Upper lobe of right lung (tissue), 1 donor: ENCODE measurements at regions not wholly inside any gene's neighbourhood (a gene's known extent, or its start where the extent isn't known, plus 50 kb on each side); places are given as distances from the start of the nearest gene placed in this dataset.

Experiments
- ATAC-seq: fragments of 200-7000 bp; cut with Tn5 transposase; one replicate; pipeline ENCODE4 v1.9.1; 2020; ENCODE audit warnings: mild to moderate bottlenecking, moderate library complexity
- DNase-seq: peaks from one replicate; pipeline ENCODE4 v3.0.0-alpha.2; 2020
- H3K27ac ChIP-seq: fragments of 200-600 bp; one replicate; pipeline ENCODE4 v1.8.0; 2022
- H3K27me3 ChIP-seq: fragments of 200-600 bp; one replicate; pipeline ENCODE4 v1.8.0; 2022; ENCODE audit warnings: mild to moderate bottlenecking
- H3K36me3 ChIP-seq: fragments of 200-600 bp; one replicate; pipeline ENCODE4 v1.8.0; 2022
- H3K4me1 ChIP-seq: fragments of 200-600 bp; one replicate; pipeline ENCODE4 v1.8.0; 2022
- H3K4me3 ChIP-seq: fragments of 200-600 bp; one replicate; pipeline ENCODE4 v1.8.0; 2022; ENCODE audit warnings: mild to moderate bottlenecking
- H3K9me3 ChIP-seq: fragments of 200-600 bp; one replicate; pipeline ENCODE4 v1.8.0; 2022
- intact Hi-C: fragments of 100-400 bp; cut with DNase I; formaldehyde crosslinking; loops from one replicate; pipeline ENCODE4 v1.11.0; 2022
- TF ChIP-seq, protein P1 (sequence below): fragments of 200-600 bp; IDR thresholded peaks from one replicate; pipeline ENCODE4 v1.8.0; 2022; ENCODE audit warnings: antibody characterized with exemption
- donor health status: DM: no; HTN: yes; CAD: no; lungs with severe emphysema.

DNA sequence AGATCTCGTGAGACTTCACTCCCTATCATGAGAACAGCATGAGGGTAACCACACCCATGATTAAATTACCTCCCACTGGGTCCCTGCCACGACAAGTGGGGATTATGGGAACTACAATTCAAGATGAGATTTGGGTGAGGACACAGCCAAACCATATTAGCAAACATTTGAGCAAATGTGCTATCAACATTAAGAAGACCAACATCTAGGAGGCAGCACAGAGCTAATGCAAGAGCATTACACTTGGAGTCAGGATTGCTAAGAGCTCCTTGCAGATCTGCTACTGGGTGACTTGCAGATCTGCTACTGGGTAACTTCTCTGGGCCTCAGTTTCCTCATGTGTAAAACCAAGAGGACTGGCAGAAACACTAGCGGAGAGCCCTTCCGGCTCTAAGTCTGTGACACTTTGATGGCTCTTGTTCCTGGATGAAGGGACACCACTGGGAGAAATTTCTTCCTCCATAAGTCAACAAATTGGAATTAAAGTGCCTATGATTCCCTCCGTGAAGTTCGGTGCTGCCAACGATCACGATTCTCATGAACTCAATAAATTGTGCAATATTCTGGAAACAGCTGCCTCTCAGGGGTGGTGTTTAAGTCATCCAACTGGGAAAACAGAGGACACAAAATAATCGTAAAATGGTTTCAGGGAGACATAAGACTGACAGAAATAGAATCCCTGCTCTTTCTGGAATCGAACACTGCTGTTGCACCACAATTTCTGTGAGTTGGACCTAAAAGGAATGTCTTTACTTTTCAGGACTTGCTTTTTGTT lies 115.8 kb upstream of the ITGB1 start:
- Histone ChIP-seq H3K9me3 (no peaks in the 10 kb centered on the region), H3K36me3 (no peaks in the 10 kb centered on the region), H3K27me3 (no peaks in the 10 kb centered on the region), H3K4me1 (no peaks in the 10 kb centered on the region), H3K27ac (no peak overlapping the region), H3K4me3 (no peak overlapping the region)
- TF ChIP-seq, protein P1, sequence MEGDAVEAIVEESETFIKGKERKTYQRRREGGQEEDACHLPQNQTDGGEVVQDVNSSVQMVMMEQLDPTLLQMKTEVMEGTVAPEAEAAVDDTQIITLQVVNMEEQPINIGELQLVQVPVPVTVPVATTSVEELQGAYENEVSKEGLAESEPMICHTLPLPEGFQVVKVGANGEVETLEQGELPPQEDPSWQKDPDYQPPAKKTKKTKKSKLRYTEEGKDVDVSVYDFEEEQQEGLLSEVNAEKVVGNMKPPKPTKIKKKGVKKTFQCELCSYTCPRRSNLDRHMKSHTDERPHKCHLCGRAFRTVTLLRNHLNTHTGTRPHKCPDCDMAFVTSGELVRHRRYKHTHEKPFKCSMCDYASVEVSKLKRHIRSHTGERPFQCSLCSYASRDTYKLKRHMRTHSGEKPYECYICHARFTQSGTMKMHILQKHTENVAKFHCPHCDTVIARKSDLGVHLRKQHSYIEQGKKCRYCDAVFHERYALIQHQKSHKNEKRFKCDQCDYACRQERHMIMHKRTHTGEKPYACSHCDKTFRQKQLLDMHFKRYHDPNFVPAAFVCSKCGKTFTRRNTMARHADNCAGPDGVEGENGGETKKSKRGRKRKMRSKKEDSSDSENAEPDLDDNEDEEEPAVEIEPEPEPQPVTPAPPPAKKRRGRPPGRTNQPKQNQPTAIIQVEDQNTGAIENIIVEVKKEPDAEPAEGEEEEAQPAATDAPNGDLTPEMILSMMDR: no peak
- ATAC-seq: no peak
- DNase-seq: no peak
- intact Hi-C loops: no loop called here

DNA sequence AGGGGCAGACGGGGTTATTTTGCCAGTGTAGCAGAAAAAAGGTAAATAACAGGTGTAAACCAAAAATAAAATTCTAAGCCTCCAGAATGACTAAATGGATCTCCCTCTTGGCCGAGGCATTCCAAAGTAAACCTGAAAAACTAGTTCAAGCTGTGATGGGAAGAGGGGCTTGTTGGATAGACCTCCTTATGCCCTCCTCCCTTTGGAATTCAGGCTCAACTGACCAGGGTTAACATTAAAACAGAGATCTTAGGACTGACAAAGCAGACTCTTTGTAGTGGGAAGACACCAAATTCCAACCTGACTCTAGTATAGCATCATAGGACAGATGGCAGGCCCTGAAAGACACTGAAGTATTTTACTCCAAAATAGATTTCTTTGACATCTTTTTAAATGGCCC lies 113.8 kb upstream of the ITGB1 start:
- no peaks in the 10 kb centered on the region for H3K4me1 ChIP-seq
- H3K27me3 ChIP-seq: no peaks in the 10 kb centered on the region
- no peaks in the 10 kb centered on the region for H3K36me3 ChIP-seq
- DNase-seq (no peak), ATAC-seq (no peak)
- TF ChIP-seq, protein P1: no peak
- no peak overlapping the region for H3K27ac ChIP-seq
- intact Hi-C loops: no loop called here
- H3K9me3 ChIP-seq: no peaks in the 10 kb centered on the region
- no peak overlapping the region for H3K4me3 ChIP-seq

DNA sequence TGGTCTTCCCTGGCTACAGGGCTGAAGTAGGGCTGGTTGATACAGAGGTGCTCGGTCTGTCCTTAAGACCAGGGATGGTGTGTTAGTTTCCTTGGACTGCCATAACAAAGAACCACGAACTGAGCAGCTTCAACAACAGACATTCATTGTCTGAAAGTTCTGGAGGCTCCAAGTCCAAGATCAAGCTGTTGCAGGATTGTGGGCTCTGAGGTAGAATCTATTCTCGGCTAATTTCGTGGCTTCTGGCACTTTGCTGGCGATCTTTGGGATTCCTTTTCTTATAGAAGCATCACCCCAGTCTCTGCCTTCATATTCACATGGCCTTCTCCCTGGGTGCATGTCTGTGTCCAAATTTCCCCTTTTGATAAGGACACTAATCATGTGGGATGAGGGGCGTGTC lies 112.1 kb upstream of the ITGB1 start:
- no peaks in the 10 kb centered on the region for H3K4me1 ChIP-seq

DNA sequence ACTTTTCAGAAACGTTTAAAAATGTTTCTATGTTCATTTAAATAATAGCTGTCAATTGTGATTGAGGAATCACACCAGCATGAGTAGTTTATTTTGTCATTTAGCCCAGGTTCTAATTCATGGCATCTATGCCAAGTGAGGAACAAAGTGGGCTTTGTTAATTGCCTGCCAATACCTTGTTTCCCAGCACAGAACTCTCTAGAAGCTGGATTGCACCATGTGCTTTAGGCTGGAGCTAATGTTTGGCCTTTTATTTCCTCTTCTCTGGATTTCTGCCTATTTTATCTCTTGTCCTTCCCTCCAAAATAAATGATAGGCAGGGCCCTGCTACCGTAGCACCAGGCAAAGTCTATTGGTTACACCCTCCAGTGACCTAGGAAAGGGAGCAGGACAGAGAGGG lies 109.9 kb upstream of the ITGB1 start:
- H3K4me1 ChIP-seq: no peaks in the 10 kb centered on the region
- DNase-seq (no peak), ATAC-seq (no peak)
- no peak overlapping the region for H3K27ac ChIP-seq
- intact Hi-C loops: no loop called here
- H3K4me3 ChIP-seq: no peak overlapping the region
- no peaks in the 10 kb centered on the region for H3K27me3 ChIP-seq
- no peaks in the 10 kb centered on the region for H3K36me3 ChIP-seq
- TF ChIP-seq, protein P1: no peak
- no peaks in the 10 kb centered on the region for H3K9me3 ChIP-seq

More for the DNA sequence above, 112.1 kb upstream of the ITGB1 start:
- Histone ChIP-seq H3K27me3 (no peaks in the 10 kb centered on the region), H3K9me3 (no peaks in the 10 kb centered on the region), H3K27ac (no peak overlapping the region), H3K4me3 (no peak overlapping the region), H3K36me3 (no peaks in the 10 kb centered on the region)
- intact Hi-C loops: no loop called here
- no peak for DNase-seq
- ATAC-seq: no peak
- TF ChIP-seq, protein P1: no peak

DNA sequence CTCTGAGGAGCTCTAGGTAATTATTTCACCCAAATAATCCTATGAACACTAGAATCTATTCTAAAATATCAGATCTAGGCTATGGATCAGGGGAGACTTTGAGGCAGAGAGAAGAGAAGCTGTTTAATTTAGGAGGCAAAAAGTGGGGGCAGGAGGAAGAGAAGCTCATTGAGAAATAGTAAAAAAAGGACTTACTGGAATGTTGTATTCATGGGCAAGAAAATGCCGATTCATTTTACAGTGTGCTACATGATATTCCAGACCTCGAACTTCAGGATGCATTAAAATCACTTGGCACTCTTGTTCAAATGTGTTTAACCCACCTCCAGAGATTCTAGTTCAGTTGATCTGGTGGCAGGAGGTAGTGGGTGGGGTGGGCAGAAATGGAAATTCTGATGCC lies 109.5 kb upstream of the ITGB1 start:
- ATAC-seq: no peak
- no peaks in the 10 kb centered on the region for H3K9me3 ChIP-seq
- H3K36me3 ChIP-seq: no peaks in the 10 kb centered on the region
- no peaks in the 10 kb centered on the region for H3K4me1 ChIP-seq
- no peaks in the 10 kb centered on the region for H3K27me3 ChIP-seq
- intact Hi-C loops: no loop called here
- H3K4me3 ChIP-seq: no peak overlapping the region
- no peak for DNase-seq
- TF ChIP-seq, protein P1: no peak
- H3K27ac ChIP-seq: no peak overlapping the region
